Left ventricle myocardium inferior (tissue), 1 donor: ENCODE measurements at regions not wholly inside any gene's neighbourhood (a gene's known extent, or its start where the extent isn't known, plus 50 kb on each side); places are given as distances from the start of the nearest gene placed in this dataset.

Source experiments
- DNase-seq: peaks from one replicate; pipeline ENCODE4 v3.0.0-alpha.2; 2020
- H3K27ac ChIP-seq: fragments of 200-600 bp; replicated peaks from 2 replicates; pipeline ENCODE4 v1.8.0; 2021
- H3K27me3 ChIP-seq: fragments of 200-600 bp; 2 replicates; pipeline ENCODE4 v1.8.0; 2021; ENCODE audit warnings: low read depth
- H3K36me3 ChIP-seq: fragments of 200-600 bp; 2 replicates; pipeline ENCODE4 v1.8.0; 2021
- H3K4me1 ChIP-seq: fragments of 200-600 bp; 2 replicates; pipeline ENCODE4 v1.8.0; 2021
- H3K4me3 ChIP-seq: fragments of 200-600 bp; 2 replicates; pipeline ENCODE4 v1.8.0; 2021; ENCODE audit warnings: mild to moderate bottlenecking, moderate library complexity
- H3K9me3 ChIP-seq: fragments of 200-600 bp; replicated peaks from 2 replicates; pipeline ENCODE4 v1.8.0; 2021
- intact Hi-C: fragments of 100-400 bp; cut with micrococcal nuclease; formaldehyde crosslinking; loops from one replicate; pipeline ENCODE4 v1.11.0; 2022
- TF ChIP-seq, protein P1 (sequence below): fragments of 200-600 bp; IDR thresholded peaks from 2 replicates; pipeline ENCODE4 v1.8.0; 2021; ENCODE audit warnings: antibody characterized with exemption, mild to moderate bottlenecking, borderline replicate concordance
- donor health status: DM: no; HTN: yes; CAD: no; lungs with severe emphysema.

DNA sequence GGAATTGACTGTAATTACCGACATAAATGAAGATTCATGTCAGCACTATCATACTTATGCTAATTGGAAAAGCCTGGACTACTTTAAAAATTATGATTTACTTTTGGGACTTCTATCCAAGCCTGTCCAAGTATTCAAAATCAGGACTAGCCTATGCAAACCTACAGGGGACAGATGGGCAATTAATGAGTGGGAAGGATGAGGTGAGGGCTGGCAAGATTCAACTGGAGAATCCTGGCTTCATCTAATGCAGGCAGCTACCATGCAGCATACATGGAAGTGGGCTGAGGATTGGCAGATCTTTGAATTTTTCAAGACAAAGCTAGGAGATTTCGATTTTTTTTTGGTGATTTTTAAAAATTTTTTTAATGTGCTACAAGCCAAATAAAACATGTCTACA is 532.6 kb downstream of the CSNK1G3 start:
- Histone ChIP-seq H3K27ac (no peak overlapping the region), H3K4me1 (peaks cover 14% of the 10 kb centered on the region), H3K36me3 (no peaks in the 10 kb centered on the region), H3K9me3 (peaks cover 6% of the 10 kb centered on the region), H3K27me3 (no peaks in the 10 kb centered on the region), H3K4me3 (no peak overlapping the region)
- TF ChIP-seq, protein P1, sequence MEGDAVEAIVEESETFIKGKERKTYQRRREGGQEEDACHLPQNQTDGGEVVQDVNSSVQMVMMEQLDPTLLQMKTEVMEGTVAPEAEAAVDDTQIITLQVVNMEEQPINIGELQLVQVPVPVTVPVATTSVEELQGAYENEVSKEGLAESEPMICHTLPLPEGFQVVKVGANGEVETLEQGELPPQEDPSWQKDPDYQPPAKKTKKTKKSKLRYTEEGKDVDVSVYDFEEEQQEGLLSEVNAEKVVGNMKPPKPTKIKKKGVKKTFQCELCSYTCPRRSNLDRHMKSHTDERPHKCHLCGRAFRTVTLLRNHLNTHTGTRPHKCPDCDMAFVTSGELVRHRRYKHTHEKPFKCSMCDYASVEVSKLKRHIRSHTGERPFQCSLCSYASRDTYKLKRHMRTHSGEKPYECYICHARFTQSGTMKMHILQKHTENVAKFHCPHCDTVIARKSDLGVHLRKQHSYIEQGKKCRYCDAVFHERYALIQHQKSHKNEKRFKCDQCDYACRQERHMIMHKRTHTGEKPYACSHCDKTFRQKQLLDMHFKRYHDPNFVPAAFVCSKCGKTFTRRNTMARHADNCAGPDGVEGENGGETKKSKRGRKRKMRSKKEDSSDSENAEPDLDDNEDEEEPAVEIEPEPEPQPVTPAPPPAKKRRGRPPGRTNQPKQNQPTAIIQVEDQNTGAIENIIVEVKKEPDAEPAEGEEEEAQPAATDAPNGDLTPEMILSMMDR, result no peak
- DNase-seq, result no peak
- intact Hi-C loops, result no loop called here

DNA sequence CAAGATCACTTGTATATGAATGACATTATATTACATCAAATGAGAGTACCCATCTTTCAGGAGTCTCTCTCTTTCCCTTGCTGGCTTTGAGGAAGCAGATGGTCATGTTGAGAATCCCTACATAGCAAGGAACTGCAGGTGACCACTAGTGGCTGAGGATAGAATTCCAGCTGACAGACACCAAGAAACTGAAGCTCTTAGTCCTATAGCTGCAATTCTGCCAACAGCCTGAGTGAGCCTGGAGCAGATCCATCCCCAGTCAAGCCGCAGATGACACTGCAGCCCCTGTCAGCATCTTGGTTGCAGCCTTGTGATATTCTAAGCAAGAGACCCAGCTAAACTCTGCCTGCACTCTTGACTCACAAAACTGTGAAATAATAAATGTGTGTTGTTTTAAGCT is 531.5 kb downstream of the CSNK1G3 start:
- no peak for DNase-seq
- Histone ChIP-seq H3K4me1 (peaks cover 14% of the 10 kb centered on the region), H3K27ac (no peak overlapping the region), H3K27me3 (no peaks in the 10 kb centered on the region), H3K9me3 (peaks cover 6% of the 10 kb centered on the region), H3K4me3 (no peak overlapping the region), H3K36me3 (no peaks in the 10 kb centered on the region)
- TF ChIP-seq, protein P1, result no peak
- intact Hi-C loops, result no loop called here

DNA sequence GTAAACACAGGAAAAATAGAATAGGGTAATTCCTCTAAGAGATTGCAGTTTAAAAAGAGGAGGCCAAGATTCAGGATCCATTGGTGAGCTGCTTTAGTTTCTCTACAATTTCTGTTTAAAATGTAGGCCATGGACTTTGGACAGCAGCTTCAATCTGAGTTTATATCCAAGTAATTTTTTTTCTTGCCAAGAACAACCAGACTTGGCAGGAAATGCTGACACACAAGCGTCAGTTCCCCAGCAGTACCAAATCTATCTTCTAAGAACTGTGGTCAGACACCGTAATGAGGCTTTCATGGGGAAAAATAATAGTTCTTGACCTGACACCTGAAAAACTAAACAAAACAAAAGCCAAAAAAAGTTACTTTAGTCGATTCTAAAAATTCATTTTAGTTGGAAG is 528.8 kb downstream of the CSNK1G3 start:
- Histone ChIP-seq H3K9me3 (peaks cover 6% of the 10 kb centered on the region), H3K27ac (no peak overlapping the region), H3K4me1 (peaks cover 14% of the 10 kb centered on the region), H3K27me3 (no peaks in the 10 kb centered on the region), H3K4me3 (no peak overlapping the region), H3K36me3 (no peaks in the 10 kb centered on the region)
- TF ChIP-seq, protein P1, result no peak
- intact Hi-C loops, result no loop called here
- no peak for DNase-seq

DNA sequence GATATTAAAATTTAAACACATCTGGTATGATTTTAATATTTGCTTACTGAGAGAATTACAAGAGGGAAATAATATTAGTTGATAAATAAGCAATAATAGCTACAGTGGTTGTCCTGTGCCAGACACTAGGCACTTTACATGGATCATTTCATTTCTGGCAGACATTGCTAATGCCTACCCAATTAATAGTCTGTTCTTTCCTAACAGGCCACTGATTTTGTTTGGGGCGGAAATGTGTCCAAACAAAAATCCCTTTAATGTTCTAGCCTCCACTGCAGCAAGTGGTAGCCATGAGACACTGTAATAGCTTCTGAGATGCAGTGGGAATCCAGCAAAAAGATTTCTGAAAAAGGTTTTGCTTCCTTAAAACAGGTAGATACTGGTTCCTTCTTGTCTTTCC is 527.4 kb downstream of the CSNK1G3 start:
- H3K4me1 ChIP-seq, result peaks cover 14% of the 10 kb centered on the region
- H3K27me3 ChIP-seq, result no peaks in the 10 kb centered on the region
- H3K4me3 ChIP-seq, result no peak overlapping the region
- no peaks in the 10 kb centered on the region for H3K36me3 ChIP-seq
- no peak for DNase-seq
- intact Hi-C loops, result no loop called here
- H3K9me3 ChIP-seq, result peaks cover 6% of the 10 kb centered on the region
- no peak overlapping the region for H3K27ac ChIP-seq
- TF ChIP-seq, protein P1, result no peak

DNA sequence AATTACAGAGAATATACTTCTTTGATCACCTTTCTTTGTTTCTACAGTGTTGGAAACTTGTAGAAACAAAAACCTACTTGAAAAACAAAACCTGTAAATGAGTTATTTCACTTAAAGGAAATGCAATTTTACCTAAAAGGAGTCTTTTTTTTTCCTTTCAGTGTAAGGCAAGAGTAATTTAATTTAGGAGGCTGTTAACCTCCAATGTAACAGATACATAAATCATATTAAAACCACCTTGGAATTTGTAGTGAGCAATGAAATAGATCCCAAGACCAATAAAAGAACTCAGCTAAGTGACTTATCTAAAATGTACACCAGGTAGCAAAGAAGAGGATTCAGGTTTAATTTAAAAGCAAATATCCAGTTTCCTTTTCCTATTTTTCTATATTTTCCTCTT is 524.8 kb downstream of the CSNK1G3 start:
- TF ChIP-seq, protein P1, result no peak
- Histone ChIP-seq H3K36me3 (no peaks in the 10 kb centered on the region), H3K4me3 (no peak overlapping the region), H3K27ac (no peak overlapping the region), H3K9me3 (no peaks in the 10 kb centered on the region), H3K27me3 (no peaks in the 10 kb centered on the region), H3K4me1 (peaks cover 14% of the 10 kb centered on the region)
- intact Hi-C loops, result no loop called here
- DNase-seq, result no peak

DNA sequence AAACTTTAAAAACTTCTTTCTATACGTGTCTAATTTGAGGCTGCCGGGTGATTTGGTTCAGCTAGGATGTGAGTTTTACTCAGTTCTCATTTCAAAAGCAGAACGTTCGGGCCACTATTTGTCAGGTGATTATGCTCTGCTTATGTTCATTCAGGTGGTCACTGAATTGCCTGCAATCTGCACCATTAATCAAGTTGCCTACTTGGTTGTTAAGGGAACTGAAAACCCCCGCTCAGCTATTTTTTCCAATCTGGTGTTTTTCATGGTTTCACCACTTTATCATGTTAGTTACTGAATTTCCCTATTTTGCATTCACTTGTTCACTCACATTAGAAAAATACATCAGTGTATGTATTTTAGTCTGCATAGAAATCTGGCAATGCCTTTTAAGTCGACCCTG is 523.0 kb downstream of the CSNK1G3 start:
- Histone ChIP-seq H3K27ac (no peak overlapping the region), H3K27me3 (no peaks in the 10 kb centered on the region), H3K9me3 (no peaks in the 10 kb centered on the region), H3K4me1 (no peaks in the 10 kb centered on the region), H3K4me3 (no peak overlapping the region), H3K36me3 (no peaks in the 10 kb centered on the region)
- TF ChIP-seq, protein P1, result no peak
- intact Hi-C loops, result no loop called here
- no peak for DNase-seq
